ENCODE measurements at regions not wholly inside any gene's neighbourhood (a gene's known extent, or its start where the extent isn't known, plus 50 kb on each side); places are given as distances from the start of the nearest gene placed in this dataset.
"Not testable (repeated sequence)": the region's sequence is repeated elsewhere in the genome, so short reads cannot be mapped to it uniquely, and the experiment has no call there.

DNA sequence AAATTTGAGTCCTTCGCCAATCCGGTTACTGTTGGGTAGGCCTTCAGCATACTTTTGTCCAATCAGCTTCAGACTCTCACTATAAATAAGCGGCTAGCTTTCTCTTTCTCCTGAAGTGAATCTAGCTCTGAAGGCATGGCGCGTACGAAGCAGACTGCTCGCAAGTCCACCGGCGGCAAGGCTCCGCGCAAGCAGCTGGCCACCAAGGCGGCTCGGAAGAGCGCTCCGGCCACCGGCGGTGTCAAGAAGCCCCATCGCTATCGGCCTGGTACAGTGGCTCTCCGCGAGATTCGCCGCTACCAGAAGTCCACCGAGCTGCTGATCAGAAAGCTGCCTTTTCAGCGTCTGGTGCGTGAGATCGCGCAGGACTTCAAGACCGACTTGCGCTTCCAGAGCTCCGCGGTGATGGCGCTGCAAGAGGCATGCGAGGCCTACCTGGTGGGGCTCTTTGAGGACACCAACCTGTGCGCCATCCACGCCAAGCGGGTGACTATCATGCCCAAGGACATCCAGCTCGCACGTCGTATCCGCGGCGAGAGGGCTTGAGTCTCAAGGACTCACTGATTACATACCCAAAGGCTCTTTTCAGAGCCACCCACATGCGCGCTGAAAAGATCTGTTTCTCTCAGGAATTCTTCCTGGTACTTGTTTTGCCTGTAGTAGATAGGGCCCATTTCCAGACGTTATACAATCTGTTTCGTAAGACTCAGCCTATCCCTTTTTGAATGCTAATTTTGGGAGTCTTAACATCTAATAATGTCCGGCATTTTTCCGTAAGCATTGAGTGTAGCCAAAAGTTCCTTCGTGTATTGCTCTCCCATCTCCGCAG lies 102.0 kb downstream of the OR2B2 start:
- ATAC-seq (peak; percentile 85), DNase-seq (ENCODE audit: missing footprints) (peak; percentile 81)
- intact Hi-C loops (cut with DNase I) = no loop called here

- intact Hi-C loops (cut with DNase I) = no loop called here
- no peak for ATAC-seq
- no peak for DNase-seq (ENCODE audit: missing footprints)
Measured at GRCh38 chr6:27809067-27809938, 102.9 kb downstream of the OR2B2 start.

GRCh38 chr6:27808242-27809066 lies 103.7 kb downstream of the OR2B2 start:
- peak; percentile 11 for ATAC-seq
- intact Hi-C loops (cut with DNase I); DNase-seq (ENCODE audit: missing footprints): not testable (repeated sequence)

GRCh38 chr6:27807441-27808241 lies 104.6 kb downstream of the OR2B2 start:
- intact Hi-C loops (cut with DNase I) = not testable (repeated sequence)

DNA sequence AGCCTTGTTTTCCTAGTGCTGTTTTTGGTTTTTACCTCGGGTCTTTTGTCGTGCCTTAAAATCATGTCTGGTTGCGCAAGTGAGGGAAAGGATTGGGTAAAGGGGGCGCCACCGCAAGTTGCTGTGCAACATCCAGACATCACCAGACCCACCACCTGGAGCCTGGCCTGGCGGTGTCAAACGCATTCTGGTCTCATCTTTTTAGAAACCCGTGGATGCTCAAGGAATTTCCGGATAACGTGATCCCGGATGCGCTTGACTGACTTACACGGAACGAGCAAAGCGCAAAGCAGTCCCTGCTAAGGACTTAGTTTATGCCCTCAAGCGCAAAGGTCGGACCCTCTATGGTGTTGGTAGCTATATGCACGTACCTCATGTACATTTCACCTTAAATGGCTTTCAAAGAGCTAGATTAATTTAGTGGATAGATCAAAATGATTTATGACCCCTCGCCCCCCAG lies 105.2 kb downstream of the OR2B2 start:
- ATAC-seq (no peak), DNase-seq (ENCODE audit: missing footprints) (no peak)
- intact Hi-C loops (cut with DNase I) = no loop called here

More at GRCh38 chr6:27807441-27808241, 104.6 kb downstream of the OR2B2 start:
- peak; percentile 82 for ATAC-seq
- DNase-seq (ENCODE audit: missing footprints) = peak; percentile 79

DNA sequence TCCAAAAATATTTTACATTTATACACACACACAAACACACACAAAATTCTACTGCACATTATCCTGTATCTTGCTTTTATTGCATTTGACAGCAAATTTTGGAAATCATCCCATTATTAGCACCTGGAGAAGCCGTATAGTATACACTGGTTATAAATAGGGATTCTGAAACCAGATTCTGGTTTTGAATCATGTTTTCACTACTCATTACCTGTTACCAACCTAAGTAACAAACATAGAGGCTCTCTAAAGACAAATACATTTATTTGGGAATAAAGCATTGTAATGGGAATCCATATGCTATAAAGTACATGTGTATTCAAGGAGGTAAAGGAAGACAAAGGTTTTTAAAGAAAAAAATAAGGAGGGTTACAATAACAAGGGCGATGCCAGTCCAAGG lies 106.8 kb downstream of the OR2B2 start:
- intact Hi-C loops (cut with DNase I) = no loop called here
- ATAC-seq (no peak), DNase-seq (ENCODE audit: missing footprints) (no peak)

DNA sequence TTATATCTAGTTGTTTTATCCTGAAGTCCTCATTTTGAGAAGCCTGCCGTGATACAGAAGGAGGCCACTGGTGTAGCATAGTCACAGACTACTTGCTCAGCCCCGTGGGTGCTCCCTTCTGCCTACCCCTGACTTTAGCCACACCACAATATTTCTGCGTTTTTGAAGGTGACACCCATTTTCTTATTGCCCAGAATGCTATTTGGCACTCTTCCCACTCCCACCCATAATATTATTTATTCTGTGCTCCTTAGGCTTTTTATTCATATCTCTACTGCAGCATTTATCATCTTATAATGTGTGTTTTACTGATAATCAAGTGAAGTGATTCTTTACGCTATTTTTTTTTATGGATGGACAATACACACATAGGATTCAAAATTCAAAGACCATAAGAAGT lies 107.3 kb downstream of the OR2B2 start:
- intact Hi-C loops (cut with DNase I) = no loop called here
- ATAC-seq (no peak), DNase-seq (ENCODE audit: missing footprints) (no peak)

- intact Hi-C loops (cut with DNase I) = no loop called here
Measured at GRCh38 chr6:27800731-27801373, 111.3 kb downstream of the OR2B2 start.

DNA sequence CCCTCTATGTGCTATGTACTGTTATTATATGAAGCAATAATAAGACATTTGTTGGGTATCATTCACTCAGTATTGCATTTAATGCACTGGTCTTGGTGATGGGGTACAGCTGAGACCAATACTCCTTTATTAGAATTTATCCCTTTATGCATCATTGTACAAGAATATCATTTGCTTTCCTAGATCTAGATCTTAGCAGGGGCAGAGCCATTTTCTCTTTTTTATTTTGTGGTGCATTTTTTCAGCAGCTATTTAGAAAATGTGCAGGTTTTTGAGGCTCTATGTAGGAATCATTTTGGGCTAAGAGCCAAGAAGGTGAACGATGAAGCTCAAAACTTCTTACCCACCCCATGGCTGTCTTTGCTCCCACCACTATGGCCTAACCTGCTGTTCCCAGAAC lies 114.2 kb downstream of the OR2B2 start:
- intact Hi-C loops (cut with DNase I) = no loop called here
- ATAC-seq = no peak
- no peak for DNase-seq (ENCODE audit: missing footprints)

More at GRCh38 chr6:27800731-27801373, 111.3 kb downstream of the OR2B2 start:
- ATAC-seq (no peak), DNase-seq (ENCODE audit: missing footprints) (no peak)

DNA sequence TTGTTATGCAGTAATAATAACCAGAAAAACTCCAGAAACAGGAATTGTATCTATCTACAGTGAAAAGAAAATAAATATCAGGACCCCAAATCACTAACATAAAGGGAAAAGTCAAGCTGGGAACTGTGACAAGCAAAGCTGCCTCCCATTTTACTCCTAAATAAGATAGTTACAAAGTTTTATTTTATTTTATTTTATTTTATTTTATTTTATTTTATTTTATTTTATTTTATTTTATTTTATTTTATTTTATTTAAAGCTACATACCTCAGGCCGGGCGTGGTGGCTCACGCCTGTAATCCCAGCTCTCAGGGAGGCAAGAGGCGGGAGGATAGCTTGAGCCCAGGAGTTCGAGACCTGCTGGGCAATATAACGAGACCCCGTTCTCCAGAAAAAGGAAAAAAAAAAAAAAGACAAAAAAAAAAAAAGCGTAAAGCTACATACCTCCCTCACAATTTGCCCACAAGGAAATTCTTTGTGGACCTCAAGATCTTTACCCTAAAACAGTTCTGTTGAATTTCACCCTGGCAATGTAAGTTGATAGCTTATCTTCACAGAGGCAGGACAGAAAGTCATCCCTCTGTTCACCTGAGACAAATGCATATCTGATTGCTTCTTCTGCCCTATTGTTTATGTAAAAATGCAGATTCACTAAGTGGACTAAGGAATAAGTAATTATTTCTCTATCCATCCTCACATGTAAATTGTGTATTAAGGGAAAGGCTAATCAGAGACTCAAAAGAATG lies 115.3 kb downstream of the OR2B2 start:
- DNase-seq (ENCODE audit: missing footprints); intact Hi-C loops (cut with DNase I); ATAC-seq: not testable (repeated sequence)

DNA sequence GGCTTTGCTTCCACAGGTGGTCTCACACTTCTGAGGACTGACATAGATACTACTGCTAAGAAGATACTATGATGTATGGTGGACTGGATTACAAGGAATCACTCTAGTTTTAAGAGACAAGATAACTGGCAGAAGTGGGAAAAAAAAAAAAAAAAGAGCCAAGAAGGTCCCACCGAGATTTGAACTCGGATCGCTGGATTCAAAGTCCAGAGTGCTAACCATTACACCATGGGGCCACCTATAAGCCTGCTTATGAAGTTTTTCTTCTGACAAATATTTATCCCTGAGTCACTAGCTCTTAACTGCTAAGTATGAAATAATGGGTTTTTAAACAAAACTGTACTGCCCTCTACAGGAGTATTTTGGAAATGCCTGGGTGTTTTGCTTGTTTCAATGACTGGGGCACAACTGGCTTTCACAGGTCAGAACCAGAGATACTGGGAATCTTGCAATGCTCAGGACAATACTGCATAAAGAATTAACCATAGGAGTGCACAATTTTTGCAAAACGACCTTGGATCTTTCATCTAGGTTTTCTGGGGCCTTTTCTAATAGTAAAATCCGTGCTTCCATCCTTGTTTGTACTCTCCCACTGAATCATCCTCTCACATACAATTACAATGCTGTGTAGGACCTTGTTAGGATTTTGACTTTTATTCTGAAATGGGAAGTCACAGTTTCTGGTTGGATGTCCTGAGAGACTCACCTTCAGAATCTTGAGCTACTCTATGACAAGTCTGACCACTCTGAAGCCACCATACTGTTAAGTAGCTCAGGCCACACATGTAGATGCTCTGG lies 116.3 kb downstream of the OR2B2 start:
- peak; percentile 67 for ATAC-seq
- intact Hi-C loops (cut with DNase I) = no loop called here
- DNase-seq (ENCODE audit: missing footprints) = no peak

GRCh38 chr6:27791182-27791943 lies 120.8 kb downstream of the OR2B2 start:
- ATAC-seq = peak; percentile 74
- DNase-seq (ENCODE audit: missing footprints) = no peak
- intact Hi-C loops (cut with DNase I) = no loop called here

- intact Hi-C loops (cut with DNase I); DNase-seq (ENCODE audit: missing footprints); ATAC-seq: not testable (repeated sequence)
Measured at GRCh38 chr6:27788376-27788775, 123.8 kb downstream of the OR2B2 start.

DNA sequence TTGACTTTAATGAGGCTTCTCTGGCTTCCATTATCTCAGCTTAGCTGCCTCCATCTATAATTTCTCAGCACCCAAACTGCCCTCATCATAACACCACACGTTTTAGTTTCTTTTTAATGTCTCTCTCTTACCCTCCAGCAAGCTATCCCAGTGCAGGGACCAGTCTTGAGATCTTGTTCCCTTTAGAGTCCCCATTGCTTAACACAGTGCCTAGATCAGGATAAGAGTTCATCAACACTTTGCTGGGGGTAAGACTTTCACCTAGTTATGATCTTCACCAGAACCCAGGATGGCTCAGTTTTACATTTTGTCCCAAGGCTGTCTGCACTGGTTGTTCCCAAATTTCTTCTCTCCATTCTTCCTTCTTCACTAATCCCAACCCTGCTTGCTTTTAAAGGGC lies 126.1 kb downstream of the OR2B2 start:
- intact Hi-C loops (cut with DNase I) = no loop called here
- DNase-seq (ENCODE audit: missing footprints) (no peak), ATAC-seq (no peak)

GRCh38 chr6:27785294-27785693 lies 126.9 kb downstream of the OR2B2 start:
- intact Hi-C loops (cut with DNase I) = no loop called here
- no peak for DNase-seq (ENCODE audit: missing footprints)
- ATAC-seq = no peak

Measured in Right ventricle myocardium inferior (tissue), 1 donor.